ENCODE measurements at regions not wholly inside any gene's neighbourhood (a gene's known extent, or its start where the extent isn't known, plus 50 kb on each side); places are given as distances from the start of the nearest gene placed in this dataset.

GRCh38 chrX:109928596-109929335 lies 74.1 kb upstream of the TMEM164 start:
- no peak for TF ChIP-seq CTCF (conservative IDR thresholded peaks at IDR 0.05; ENCODE audit: low read length)
- no peak overlapping the region for H3K4me3 ChIP-seq (ENCODE audit: low read length)
- DNase-seq (ENCODE audit: low read depth): no peak

GRCh38 chrX:109931677-109932076 lies 71.2 kb upstream of the TMEM164 start:
- TF ChIP-seq CTCF (conservative IDR thresholded peaks at IDR 0.05; ENCODE audit: low read length): no peak
- no peak for DNase-seq (ENCODE audit: low read depth)
- H3K4me3 ChIP-seq (ENCODE audit: low read length): no peak overlapping the region

- TF ChIP-seq CTCF (conservative IDR thresholded peaks at IDR 0.05; ENCODE audit: low read length): no peak
- DNase-seq (ENCODE audit: low read depth): peak; percentile 35
- H3K4me3 ChIP-seq (ENCODE audit: low read length): no peak overlapping the region
These were observed 68.5 kb upstream of the TMEM164 start for GRCh38 chrX:109934434-109934833.

GRCh38 chrX:109934935-109935334 lies 68.0 kb upstream of the TMEM164 start:
- no peak overlapping the region for H3K4me3 ChIP-seq (ENCODE audit: low read length)
- no peak for DNase-seq (ENCODE audit: low read depth)
- TF ChIP-seq CTCF (conservative IDR thresholded peaks at IDR 0.05; ENCODE audit: low read length): no peak

- no peak overlapping the region for H3K4me3 ChIP-seq (ENCODE audit: low read length)
- DNase-seq (ENCODE audit: low read depth): peak; percentile 6
- TF ChIP-seq CTCF (conservative IDR thresholded peaks at IDR 0.05; ENCODE audit: low read length): no peak
These were observed 66.8 kb upstream of the TMEM164 start for GRCh38 chrX:109936114-109936513.

GRCh38 chrX:109936598-109936997 lies 66.3 kb upstream of the TMEM164 start:
- TF ChIP-seq CTCF (conservative IDR thresholded peaks at IDR 0.05; ENCODE audit: low read length): no peak
- no peak overlapping the region for H3K4me3 ChIP-seq (ENCODE audit: low read length)
- DNase-seq (ENCODE audit: low read depth): no peak

- no peak for DNase-seq (ENCODE audit: low read depth)
These were observed 63.4 kb upstream of the TMEM164 start for GRCh38 chrX:109939498-109939897.

More at GRCh38 chrX:109939498-109939897, 63.4 kb upstream of the TMEM164 start:
- H3K4me3 ChIP-seq (ENCODE audit: low read length): no peak overlapping the region
- no peak for TF ChIP-seq CTCF (conservative IDR thresholded peaks at IDR 0.05; ENCODE audit: low read length)
